ENCODE measurements at regions not wholly inside any gene's neighbourhood (a gene's known extent, or its start where the extent isn't known, plus 50 kb on each side); places are given as distances from the start of the nearest gene placed in this dataset.

DNA sequence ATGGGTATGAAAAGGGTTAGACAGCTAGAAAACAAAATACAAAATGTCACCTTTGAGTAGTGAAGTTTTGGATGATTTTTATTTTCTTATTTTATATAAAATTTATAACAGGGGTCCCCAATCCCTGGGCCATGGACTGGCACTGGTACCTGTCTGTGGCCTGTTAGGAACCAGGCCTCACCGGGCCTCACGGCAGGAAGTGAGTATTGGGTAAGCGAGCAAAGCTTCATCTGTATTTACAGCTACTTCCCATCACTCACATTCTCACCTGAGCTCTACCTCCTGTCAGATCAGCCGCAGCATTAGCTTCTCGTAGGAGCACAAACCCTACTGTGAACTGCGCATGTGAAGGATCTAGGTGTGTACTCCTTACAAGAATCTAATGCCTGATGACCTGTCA is 202.8 kb upstream of the TWIST2 start:
- no peak overlapping the region for H3K4me2 ChIP-seq (replicated peaks; ENCODE audit: low read depth, low read length, poor library complexity, severe bottlenecking)
- Mint-ChIP-seq H3K4me1 (no peaks in the 10 kb centered on the region), H3K9me3 (ENCODE audit: insufficient read depth) (no peaks in the 10 kb centered on the region), H3K27ac (no peak overlapping the region), H3K4me3 (no peak overlapping the region), H3K27me3 (peaks cover 4% of the 10 kb centered on the region)
- no peaks in the 10 kb centered on the region for H3K27me3 ChIP-seq (replicated peaks in 1 of 4; ENCODE audit: control extremely low read depth in 1 of 4, control insufficient read depth in 3 of 4, insufficient read depth in 4 of 4, low read length in 3 of 4)
- H3K4me3 ChIP-seq (ENCODE audit: control extremely low read depth in 1 of 5, extremely low read depth in 1 of 5, insufficient read depth in 1 of 5, low read depth in 2 of 5, low read length in 4 of 5) = no peak overlapping the region
- POLR2A ChIA-PET = no interaction called here
- no peaks in the 10 kb centered on the region for H3K9me3 ChIP-seq (ENCODE audit: control extremely low read depth in 1 of 3, control insufficient read depth in 2 of 3, insufficient read depth in 1 of 3, low read length in 2 of 3)
- no peaks in the 10 kb centered on the region for H3K4me1 ChIP-seq (ENCODE audit: control insufficient read depth in 2 of 2, insufficient read depth in 2 of 2, low read length in 2 of 2)
- no peaks in the 10 kb centered on the region for H4K20me1 ChIP-seq (ENCODE audit: control insufficient read depth, insufficient read depth, low read length, poor library complexity, severe bottlenecking)
- 80% methylated on average over 5 of the region's 6 CpGs for WGBS (ENCODE audit: insufficient coverage)
- no peak for DNase-seq
- CTCF ChIA-PET = no interaction called here
- no peak for ATAC-seq (ENCODE audit: low read depth)
- TF ChIP-seq EZH2 (IDR thresholded peaks at IDR 0.05; ENCODE audit: borderline replicate concordance, insufficient read depth, low read depth, low read length, poor library complexity, severe bottlenecking) = no peak
- TF ChIP-seq, protein P1, sequence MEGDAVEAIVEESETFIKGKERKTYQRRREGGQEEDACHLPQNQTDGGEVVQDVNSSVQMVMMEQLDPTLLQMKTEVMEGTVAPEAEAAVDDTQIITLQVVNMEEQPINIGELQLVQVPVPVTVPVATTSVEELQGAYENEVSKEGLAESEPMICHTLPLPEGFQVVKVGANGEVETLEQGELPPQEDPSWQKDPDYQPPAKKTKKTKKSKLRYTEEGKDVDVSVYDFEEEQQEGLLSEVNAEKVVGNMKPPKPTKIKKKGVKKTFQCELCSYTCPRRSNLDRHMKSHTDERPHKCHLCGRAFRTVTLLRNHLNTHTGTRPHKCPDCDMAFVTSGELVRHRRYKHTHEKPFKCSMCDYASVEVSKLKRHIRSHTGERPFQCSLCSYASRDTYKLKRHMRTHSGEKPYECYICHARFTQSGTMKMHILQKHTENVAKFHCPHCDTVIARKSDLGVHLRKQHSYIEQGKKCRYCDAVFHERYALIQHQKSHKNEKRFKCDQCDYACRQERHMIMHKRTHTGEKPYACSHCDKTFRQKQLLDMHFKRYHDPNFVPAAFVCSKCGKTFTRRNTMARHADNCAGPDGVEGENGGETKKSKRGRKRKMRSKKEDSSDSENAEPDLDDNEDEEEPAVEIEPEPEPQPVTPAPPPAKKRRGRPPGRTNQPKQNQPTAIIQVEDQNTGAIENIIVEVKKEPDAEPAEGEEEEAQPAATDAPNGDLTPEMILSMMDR (IDR thresholded peaks at IDR 0.05) = no peak
- H3K79me2 ChIP-seq (ENCODE audit: control insufficient read depth, insufficient read depth, low read length) = no peaks in the 10 kb centered on the region
- H3K36me3 ChIP-seq (replicated peaks in 1 of 2; ENCODE audit: control extremely low read depth in 1 of 2, control insufficient read depth in 1 of 2, extremely low read depth in 1 of 2, insufficient read depth in 2 of 2, low read length in 1 of 2) = no peaks in the 10 kb centered on the region
- H3K9ac ChIP-seq (ENCODE audit: low read length) = no peak overlapping the region
- H2AFZ ChIP-seq (ENCODE audit: insufficient read depth, low read depth, low read length, poor library complexity, severe bottlenecking) = no peak overlapping the region
- intact Hi-C loops (cut with micrococcal nuclease) = no loop called here
- H3K27ac ChIP-seq (ENCODE audit: low read length in 2 of 2) = no peak overlapping the region

DNA sequence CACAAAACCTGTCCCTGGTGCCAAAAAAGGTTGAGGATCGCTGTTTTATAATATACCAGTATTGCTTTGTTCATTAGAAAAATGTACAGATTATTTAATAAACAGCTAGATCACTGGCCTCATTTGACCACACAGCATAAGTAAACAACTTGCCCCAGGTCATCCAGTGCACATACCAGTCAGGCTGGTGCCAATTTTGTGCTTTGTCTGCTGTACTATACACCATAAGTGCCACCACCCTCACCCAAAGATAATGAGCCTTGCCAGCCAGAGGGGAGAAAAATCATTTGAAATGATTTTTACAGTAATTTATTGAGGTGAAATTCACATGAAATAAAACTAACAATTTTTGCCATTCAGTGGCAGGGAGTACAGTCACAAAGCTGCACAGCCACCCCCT is 202.2 kb upstream of the TWIST2 start:
- Histone ChIP-seq H3K36me3 (replicated peaks in 1 of 2; ENCODE audit: control extremely low read depth in 1 of 2, control insufficient read depth in 1 of 2, extremely low read depth in 1 of 2, insufficient read depth in 2 of 2, low read length in 1 of 2) (no peaks in the 10 kb centered on the region), H3K4me1 (ENCODE audit: control insufficient read depth in 2 of 2, insufficient read depth in 2 of 2, low read length in 2 of 2) (no peaks in the 10 kb centered on the region), H2AFZ (ENCODE audit: insufficient read depth, low read depth, low read length, poor library complexity, severe bottlenecking) (no peak overlapping the region), H3K27ac (ENCODE audit: low read length in 2 of 2) (no peak overlapping the region), H4K20me1 (ENCODE audit: control insufficient read depth, insufficient read depth, low read length, poor library complexity, severe bottlenecking) (no peaks in the 10 kb centered on the region), H3K9ac (ENCODE audit: low read length) (no peak overlapping the region), H3K79me2 (ENCODE audit: control insufficient read depth, insufficient read depth, low read length) (no peaks in the 10 kb centered on the region), H3K9me3 (ENCODE audit: control extremely low read depth in 1 of 3, control insufficient read depth in 2 of 3, insufficient read depth in 1 of 3, low read length in 2 of 3) (peaks cover 0 to 3% (median 0%) of the 10 kb centered on the region in 3 donors), H3K27me3 (replicated peaks in 1 of 4; ENCODE audit: control extremely low read depth in 1 of 4, control insufficient read depth in 3 of 4, insufficient read depth in 4 of 4, low read length in 3 of 4) (no peaks in the 10 kb centered on the region), H3K4me2 (replicated peaks; ENCODE audit: low read depth, low read length, poor library complexity, severe bottlenecking) (no peak overlapping the region), H3K4me3 (ENCODE audit: control extremely low read depth in 1 of 5, extremely low read depth in 1 of 5, insufficient read depth in 1 of 5, low read depth in 2 of 5, low read length in 4 of 5) (no peak overlapping the region)
- POLR2A ChIA-PET = no interaction called here
- no peak for ATAC-seq (ENCODE audit: low read depth)
- Mint-ChIP-seq H3K27me3 (peaks cover 4% of the 10 kb centered on the region), H3K4me1 (no peaks in the 10 kb centered on the region), H3K27ac (no peak overlapping the region), H3K9me3 (ENCODE audit: insufficient read depth) (no peaks in the 10 kb centered on the region), H3K4me3 (no peak overlapping the region)
- CTCF ChIA-PET = no interaction called here
- WGBS (ENCODE audit: insufficient coverage) = no CpG with 5 or more reads among the region's 1 CpG
- intact Hi-C loops (cut with micrococcal nuclease) = no loop called here
- TF ChIP-seq EZH2 (IDR thresholded peaks at IDR 0.05; ENCODE audit: borderline replicate concordance, insufficient read depth, low read depth, low read length, poor library complexity, severe bottlenecking) = no peak
- TF ChIP-seq, protein P1 (IDR thresholded peaks at IDR 0.05) = no peak
- DNase-seq = no peak

Measured in B cell (primary cell).